GM19438 (cell line): ENCODE measurements at regions not wholly inside any gene's neighbourhood (a gene's known extent, or its start where the extent isn't known, plus 50 kb on each side); places are given as distances from the start of the nearest gene placed in this dataset.
"Not testable (repeated sequence)": the region's sequence is repeated elsewhere in the genome, so short reads cannot be mapped to it uniquely, and the experiment has no call there.

Experiments
- ATAC-seq: cut with Tn5 transposase; IDR thresholded peaks from one replicate; pipeline ENCODE4 v1.9.1; 2021; ENCODE audit warnings: low read depth; ENCODE audit not compliant: unreplicated experiment

- no peak for ATAC-seq
Observed at GRCh38 chr19:28326746-28327145, 886.2 kb downstream of the UQCRFS1 start.

- no peak for ATAC-seq
Observed at GRCh38 chr19:28324275-28325060, 888.5 kb downstream of the UQCRFS1 start.

DNA sequence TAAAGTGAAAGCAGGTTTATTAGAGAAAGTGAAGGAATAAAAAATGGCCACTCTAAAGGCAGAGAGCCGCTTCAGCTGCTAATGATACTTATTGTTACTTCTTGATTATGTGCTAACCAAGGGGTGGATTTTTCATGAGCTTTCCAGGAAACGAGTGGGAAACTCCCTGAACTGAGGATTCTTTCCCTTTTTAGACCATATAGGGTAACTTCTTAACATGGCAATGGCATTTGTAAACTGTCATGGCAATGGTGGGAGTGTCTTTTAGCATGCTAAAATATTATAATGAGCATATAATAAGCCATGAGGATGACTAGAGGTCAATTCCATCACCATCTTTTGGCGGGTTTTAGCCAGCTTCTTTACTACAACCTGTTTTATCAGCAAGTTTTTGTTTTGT, 890.0 kb downstream of the UQCRFS1 start:
- no peak for ATAC-seq

GRCh38 chr19:28322491-28322890, 890.5 kb downstream of the UQCRFS1 start:
- ATAC-seq = no peak

- ATAC-seq = no peak
Observed at GRCh38 chr19:28319918-28320317, 893.0 kb downstream of the UQCRFS1 start.

- no peak for ATAC-seq
Observed at GRCh38 chr19:28319227-28319626, 893.7 kb downstream of the UQCRFS1 start.

- no peak for ATAC-seq
Observed at GRCh38 chr19:28318469-28319179, 894.3 kb downstream of the UQCRFS1 start.

GRCh38 chr19:28316464-28316863, 896.5 kb downstream of the UQCRFS1 start:
- no peak for ATAC-seq

DNA sequence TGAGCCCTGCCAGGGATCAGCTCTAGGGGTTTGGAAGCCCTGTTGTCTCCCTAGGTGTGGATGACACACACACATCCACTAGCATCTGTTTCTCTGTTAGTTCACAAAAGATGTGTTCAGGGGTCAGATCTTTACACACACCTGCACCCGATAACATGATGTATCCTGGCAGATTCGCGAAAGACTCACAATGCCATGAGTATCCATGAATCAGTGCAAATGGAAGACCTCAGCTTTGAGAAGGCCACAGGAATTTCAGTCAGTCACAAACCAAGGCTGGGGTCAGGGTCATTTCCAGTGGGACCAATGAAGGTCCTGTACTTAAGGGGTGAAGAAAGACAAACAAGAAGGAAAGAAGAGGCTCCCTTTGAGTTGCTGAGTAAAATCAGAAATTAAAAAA, 898.2 kb downstream of the UQCRFS1 start:
- no peak for ATAC-seq

DNA sequence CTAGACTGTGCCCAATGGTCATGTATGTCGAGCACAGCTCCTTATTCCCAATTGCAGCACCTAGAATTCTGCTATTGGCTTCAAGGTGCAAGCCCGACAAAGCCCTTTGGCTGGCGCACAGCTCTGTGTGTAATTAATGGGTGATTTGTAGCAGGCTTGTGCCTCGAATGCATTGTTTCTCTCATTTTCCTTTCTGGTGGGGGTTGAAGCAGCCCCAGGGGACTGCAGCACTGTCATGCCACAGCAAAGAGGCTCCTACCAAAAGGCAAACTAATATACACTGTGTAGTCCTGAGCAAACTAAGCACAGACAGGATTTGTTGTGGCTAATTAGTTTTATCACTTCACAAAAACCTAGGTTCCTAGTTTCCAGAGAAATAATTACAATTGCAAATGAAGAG, 898.7 kb downstream of the UQCRFS1 start:
- ATAC-seq = no peak

DNA sequence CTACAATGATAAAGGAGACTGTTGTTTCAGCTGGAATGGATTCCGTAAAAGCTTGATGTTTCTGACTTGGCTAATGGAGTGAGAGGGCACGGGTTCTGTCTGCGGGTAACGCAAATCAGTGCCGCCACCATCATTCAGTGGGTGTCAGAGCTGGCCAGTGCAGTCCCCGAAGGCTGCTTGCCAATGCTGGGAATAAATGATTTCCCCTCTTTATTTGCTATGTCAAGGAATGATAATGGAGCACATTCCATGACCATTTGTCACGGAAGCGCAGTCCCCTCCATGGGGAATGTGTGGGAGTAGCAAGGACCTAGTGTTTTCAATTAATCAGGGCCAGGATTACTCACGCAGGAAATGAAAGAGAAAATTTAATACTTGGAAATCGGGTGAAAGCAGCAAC, 899.3 kb downstream of the UQCRFS1 start:
- no peak for ATAC-seq

GRCh38 chr19:28312269-28312668, 900.7 kb downstream of the UQCRFS1 start:
- ATAC-seq = no peak

- ATAC-seq = not testable (repeated sequence)
Observed at GRCh38 chr19:28310829-28311228, 902.1 kb downstream of the UQCRFS1 start.

DNA sequence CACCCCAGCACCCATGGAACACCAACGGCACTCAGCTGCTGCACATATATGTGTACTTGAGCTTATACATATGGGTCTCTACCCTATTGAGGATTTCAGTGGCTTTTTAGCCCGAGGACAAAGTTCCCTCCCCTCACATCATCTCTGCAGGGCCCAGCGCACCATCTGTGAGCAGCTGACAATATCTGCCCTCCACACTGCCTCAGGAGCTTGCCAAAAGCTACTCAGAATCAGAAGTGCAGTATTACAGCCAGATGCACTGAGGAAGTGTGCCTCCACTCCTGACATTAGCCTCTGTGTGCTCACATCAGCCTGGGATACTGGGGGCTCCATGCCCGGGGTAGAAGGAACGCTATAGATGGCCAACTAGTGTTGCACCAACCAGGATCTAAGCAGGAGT, 903.9 kb downstream of the UQCRFS1 start:
- ATAC-seq = no peak

- ATAC-seq = no peak
Observed at GRCh38 chr19:28307963-28308362, 905.0 kb downstream of the UQCRFS1 start.

DNA sequence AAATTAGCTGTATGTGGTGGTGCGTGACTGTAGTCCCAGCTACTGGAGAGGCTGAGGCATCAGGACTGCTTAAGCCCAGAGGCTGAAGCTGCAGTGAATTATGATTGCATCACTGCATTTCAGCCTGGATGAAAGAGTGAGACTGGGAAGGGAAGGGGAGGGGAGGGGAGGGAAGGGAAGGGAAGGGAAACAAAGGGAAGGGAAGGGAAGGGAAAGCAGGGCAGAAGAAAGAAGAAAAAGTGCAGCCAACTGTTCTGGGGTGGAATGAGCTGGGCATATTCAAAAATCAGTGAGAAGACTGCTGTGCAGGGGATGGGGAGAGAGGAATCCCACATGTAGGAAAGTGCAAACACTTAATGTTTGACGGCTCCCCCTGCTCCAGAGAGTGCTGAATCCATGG, 905.5 kb downstream of the UQCRFS1 start:
- ATAC-seq = no peak

GRCh38 chr19:28305513-28305912, 907.4 kb downstream of the UQCRFS1 start:
- ATAC-seq = no peak

DNA sequence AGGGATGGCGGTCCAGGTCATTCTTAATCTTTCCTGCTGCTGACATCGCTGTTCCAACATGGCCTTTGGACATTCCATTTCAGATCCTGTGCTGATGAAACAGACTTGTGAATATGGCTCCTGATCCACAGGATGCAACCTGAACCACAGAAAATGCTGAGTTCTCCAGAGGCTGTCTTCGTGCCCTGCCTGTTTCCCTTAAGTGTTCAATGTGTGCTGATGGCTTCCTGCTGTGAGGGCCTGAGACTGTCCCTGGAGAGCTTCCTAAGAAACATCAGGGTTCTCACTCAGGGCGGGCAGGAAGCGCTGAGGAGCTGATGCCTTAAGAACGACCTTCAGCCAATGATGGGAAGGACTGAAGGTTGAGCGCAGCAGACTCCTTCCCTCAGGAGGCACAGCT, 909.4 kb downstream of the UQCRFS1 start:
- ATAC-seq = no peak

DNA sequence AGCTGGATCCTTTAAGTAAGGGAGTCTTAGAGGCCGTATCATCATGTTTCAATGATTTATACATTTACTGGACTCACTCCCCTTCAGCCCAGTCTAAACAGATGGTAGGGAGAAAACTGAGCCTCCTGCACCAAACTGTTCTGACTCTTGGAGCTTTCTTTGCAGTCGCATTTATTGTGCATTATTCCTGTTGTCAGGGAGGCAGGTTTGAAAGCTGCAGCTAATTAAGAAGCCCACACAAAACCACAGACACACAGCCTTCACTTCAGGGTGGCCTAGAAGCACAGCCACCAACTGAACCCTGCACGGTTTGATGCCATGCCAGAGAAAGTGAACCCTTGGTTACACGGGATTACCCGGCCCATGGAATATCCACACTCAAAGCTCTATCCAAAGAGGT, 911.0 kb downstream of the UQCRFS1 start:
- ATAC-seq = no peak

- no peak for ATAC-seq
Observed at GRCh38 chr19:28301463-28301862, 911.5 kb downstream of the UQCRFS1 start.

GRCh38 chr19:28299649-28300048, 913.3 kb downstream of the UQCRFS1 start:
- no peak for ATAC-seq

DNA sequence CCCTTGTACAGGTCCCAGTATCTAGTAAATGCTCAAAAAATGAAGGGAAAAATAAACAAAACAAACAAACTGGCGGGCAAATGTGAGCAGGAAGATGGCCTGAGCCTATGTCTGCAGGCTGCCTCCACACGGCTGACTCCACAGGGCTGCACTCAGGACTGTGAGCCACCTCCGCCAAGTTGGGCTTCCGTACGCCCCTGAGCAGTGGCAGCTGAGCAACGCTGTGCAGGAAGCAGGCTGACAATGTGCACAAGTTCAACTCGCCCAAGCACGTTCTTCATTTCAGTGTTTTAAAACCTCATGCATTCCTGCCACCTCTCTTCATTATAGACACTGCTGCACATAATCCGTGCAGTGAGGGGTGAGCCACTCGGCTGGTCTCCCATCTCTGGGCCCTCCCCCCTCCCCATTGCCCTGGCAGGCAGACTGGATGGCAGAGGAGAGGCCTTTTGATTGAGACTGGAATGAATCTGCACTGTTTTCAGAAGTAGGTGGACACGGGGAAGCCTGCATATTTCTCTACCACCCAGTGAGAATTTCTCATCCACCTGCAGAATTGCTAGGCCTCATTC, 915.3 kb downstream of the UQCRFS1 start:
- ATAC-seq = no peak
